ENCODE measurements at regions not wholly inside any gene's neighbourhood (a gene's known extent, or its start where the extent isn't known, plus 50 kb on each side); places are given as distances from the start of the nearest gene placed in this dataset.

GRCh38 chr3:34275811-34276210 is 477.4 kb downstream of the PDCD6IP start (continued):
- no peak for TF ChIP-seq ZNF592 (IDR thresholded peaks at IDR 0.05)
- no peak for TF ChIP-seq TAF1 (IDR thresholded peaks at IDR 0.05; ENCODE audit: borderline replicate concordance, low read depth, low read length)
- TF ChIP-seq PML (IDR thresholded peaks at IDR 0.05; ENCODE audit: low read length), result no peak

GRCh38 chr3:34276342-34276741 is 477.9 kb downstream of the PDCD6IP start:
- Histone ChIP-seq H3K79me2 (ENCODE audit: control insufficient read depth, insufficient read depth, low read length) (no peaks in the 10 kb centered on the region), H3K4me2 (ENCODE audit: control insufficient read depth, insufficient read depth) (no peak overlapping the region), H3K27ac (ENCODE audit: control insufficient read depth, insufficient read depth) (no peak overlapping the region), H3K9ac (ENCODE audit: control insufficient read depth, insufficient read depth, low read length) (no peak overlapping the region), H4K20me1 (ENCODE audit: control insufficient read depth, insufficient read depth) (no peaks in the 10 kb centered on the region), H2AFZ (ENCODE audit: control insufficient read depth, low read depth, low read length) (no peak overlapping the region), H3K9me3 (replicated peaks; ENCODE audit: control insufficient read depth, insufficient read depth, low read length) (no peaks in the 10 kb centered on the region), H3K4me3 (no peak overlapping the region), H3K27me3 (replicated peaks in 1 of 2; ENCODE audit: control insufficient read depth in 2 of 2, insufficient read depth in 2 of 2, low read length in 1 of 2) (no peaks in the 10 kb centered on the region), H3K4me1 (ENCODE audit: control insufficient read depth, insufficient read depth, low read length) (no peaks in the 10 kb centered on the region), H3K36me3 (ENCODE audit: control insufficient read depth in 2 of 2, insufficient read depth in 2 of 2, low read length in 1 of 2) (no peaks in the 10 kb centered on the region)
- no peak for TF ChIP-seq ZBTB11 (CRISPR knock-in tag; IDR thresholded peaks at IDR 0.05)
- TF ChIP-seq PKNOX1 (IDR thresholded peaks at IDR 0.05), result peak; percentile 44; the same call in 1 of the 2 replicates
- TF ChIP-seq CBX5 (IDR thresholded peaks at IDR 0.05; ENCODE audit: low read depth), result no peak
- TF ChIP-seq ATF7 (IDR thresholded peaks at IDR 0.05; ENCODE audit: low read depth), result 0 out of 2 replicates have a peak, but pooled peaks have one; percentile 15
- BruUV-seq (replicated peaks), result no TSS peak
- ChIA-PET POLR2A (no interaction called here), SMC1A (ENCODE audit: uncharacterized antibody, unreplicated experiment) (interaction anchor here (1.0 to 1.9 kb wide), 5 partner anchors 11 to 392 kb away, joined by 3 to 14 read pairs (median 3); no protein-coding TSS in a partner anchor), RAD21 (ENCODE audit: unreplicated experiment) (interaction anchor here (1.2 to 1.3 kb wide), 2 partner anchors 14 to 16 kb away, joined by 3 to 10 read pairs; no protein-coding TSS in a partner anchor), CTCF (interaction anchor here (0.7 to 3.4 kb wide), 6 partner anchors 8 to 504 kb away, joined by 3 to 33 read pairs (median 6); no protein-coding TSS in a partner anchor)
- in situ Hi-C loops (cut with MboI) (no loop called here), intact Hi-C loops (cut with micrococcal nuclease; ENCODE audit: unreplicated experiment) (no loop called here)
- no peak for FAIRE-seq
- DNase-seq (ENCODE audit: low read depth, low spot score), result no peak
- ATAC-seq, result no peak; the same call in 2 of the 3 replicates
